ENCODE measurements at regions not wholly inside any gene's neighbourhood (a gene's known extent, or its start where the extent isn't known, plus 50 kb on each side); places are given as distances from the start of the nearest gene placed in this dataset.

GRCh38 chr16:63717806-63718205 lies 1404.1 kb downstream of the CDH11 start:
- TF ChIP-seq CTCF (IDR thresholded peaks at IDR 0.05) (no peak), POLR2A (IDR thresholded peaks at IDR 0.05) (no peak), POLR2AphosphoS5 (IDR thresholded peaks at IDR 0.05) (no peak)

Measured in prostate gland (tissue), 2 donors.